ENCODE measurements at regions not wholly inside any gene's neighbourhood (a gene's known extent, or its start where the extent isn't known, plus 50 kb on each side); places are given as distances from the start of the nearest gene placed in this dataset.

DNA sequence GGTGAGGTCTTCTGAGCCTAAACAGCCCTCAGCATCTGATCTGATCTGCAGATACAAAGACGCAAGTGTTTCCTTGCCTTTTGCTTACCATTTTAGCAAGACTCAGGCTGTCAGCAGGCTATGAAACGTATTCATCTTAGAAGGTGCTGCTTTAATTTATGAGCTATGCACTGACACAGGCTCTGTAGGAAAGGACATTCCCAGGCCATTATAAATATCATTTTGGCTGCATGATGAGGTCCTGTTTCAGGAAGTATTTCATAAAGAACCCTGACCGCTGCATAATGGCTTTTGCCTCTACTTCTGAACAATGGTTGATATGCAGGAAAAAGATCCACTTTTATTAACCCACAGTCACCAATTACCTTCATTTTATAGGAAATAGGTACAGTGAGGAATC is 98.4 kb upstream of the CAST start:
- TF ChIP-seq EZH2 (IDR thresholded peaks at IDR 0.05; ENCODE audit: low read length): no peak
- TF ChIP-seq, protein P1, sequence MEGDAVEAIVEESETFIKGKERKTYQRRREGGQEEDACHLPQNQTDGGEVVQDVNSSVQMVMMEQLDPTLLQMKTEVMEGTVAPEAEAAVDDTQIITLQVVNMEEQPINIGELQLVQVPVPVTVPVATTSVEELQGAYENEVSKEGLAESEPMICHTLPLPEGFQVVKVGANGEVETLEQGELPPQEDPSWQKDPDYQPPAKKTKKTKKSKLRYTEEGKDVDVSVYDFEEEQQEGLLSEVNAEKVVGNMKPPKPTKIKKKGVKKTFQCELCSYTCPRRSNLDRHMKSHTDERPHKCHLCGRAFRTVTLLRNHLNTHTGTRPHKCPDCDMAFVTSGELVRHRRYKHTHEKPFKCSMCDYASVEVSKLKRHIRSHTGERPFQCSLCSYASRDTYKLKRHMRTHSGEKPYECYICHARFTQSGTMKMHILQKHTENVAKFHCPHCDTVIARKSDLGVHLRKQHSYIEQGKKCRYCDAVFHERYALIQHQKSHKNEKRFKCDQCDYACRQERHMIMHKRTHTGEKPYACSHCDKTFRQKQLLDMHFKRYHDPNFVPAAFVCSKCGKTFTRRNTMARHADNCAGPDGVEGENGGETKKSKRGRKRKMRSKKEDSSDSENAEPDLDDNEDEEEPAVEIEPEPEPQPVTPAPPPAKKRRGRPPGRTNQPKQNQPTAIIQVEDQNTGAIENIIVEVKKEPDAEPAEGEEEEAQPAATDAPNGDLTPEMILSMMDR (optimal IDR thresholded peaks at IDR 0.05 in 1 of 3, IDR thresholded peaks at IDR 0.05 in 1 of 3, conservative IDR thresholded peaks at IDR 0.05 in 1 of 3; ENCODE audit: extremely low read depth in 1 of 3, insufficient read depth in 2 of 3, low read length in 3 of 3): no peak
- H3K9ac ChIP-seq (ENCODE audit: control insufficient read depth, extremely low read depth, insufficient read depth, low read length): no peak overlapping the region
- no peak overlapping the region for H3K27ac ChIP-seq (ENCODE audit: control insufficient read depth, insufficient read depth, low read length)
- H3K27me3 ChIP-seq (ENCODE audit: control insufficient read depth, extremely low read depth, insufficient read depth, low read length): no peaks in the 10 kb centered on the region
- H3K4me2 ChIP-seq (ENCODE audit: control insufficient read depth, extremely low read depth, insufficient read depth, low read depth, low read length): no peak overlapping the region
- DNase-seq (ENCODE audit: low read depth, low spot score) (no peak), FAIRE-seq (no peak)
- no peaks in the 10 kb centered on the region for H3K9me3 ChIP-seq (ENCODE audit: control insufficient read depth, low read depth, low read length)
- H3K9me1 ChIP-seq (ENCODE audit: control insufficient read depth, extremely low read depth, insufficient read depth, low read length): no peaks in the 10 kb centered on the region
- no peak overlapping the region for H2AFZ ChIP-seq (ENCODE audit: control insufficient read depth, low read length)
- no peaks in the 10 kb centered on the region for H3K36me3 ChIP-seq (ENCODE audit: control insufficient read depth in 2 of 2, extremely low read depth in 1 of 2, insufficient read depth in 2 of 2, low read length in 2 of 2)
- no peaks in the 10 kb centered on the region for H4K20me1 ChIP-seq (ENCODE audit: control insufficient read depth, extremely low read depth, insufficient read depth, low read length)
- no peak overlapping the region for H3K4me3 ChIP-seq (ENCODE audit: control insufficient read depth in 2 of 3, extremely low read depth in 1 of 3, insufficient read depth in 2 of 3, low read depth in 1 of 3, low read length in 3 of 3)
- no peaks in the 10 kb centered on the region for H3K79me2 ChIP-seq (ENCODE audit: control insufficient read depth, insufficient read depth, low read length)
- peaks cover 14% of the 10 kb centered on the region for H3K4me1 ChIP-seq (ENCODE audit: control insufficient read depth, extremely low read depth, insufficient read depth, low read length)
- dilution Hi-C loops (cut with MboI; ENCODE audit: extremely low pct_ligation_motif_present, low sequenced_read_pairs): no loop called here

DNA sequence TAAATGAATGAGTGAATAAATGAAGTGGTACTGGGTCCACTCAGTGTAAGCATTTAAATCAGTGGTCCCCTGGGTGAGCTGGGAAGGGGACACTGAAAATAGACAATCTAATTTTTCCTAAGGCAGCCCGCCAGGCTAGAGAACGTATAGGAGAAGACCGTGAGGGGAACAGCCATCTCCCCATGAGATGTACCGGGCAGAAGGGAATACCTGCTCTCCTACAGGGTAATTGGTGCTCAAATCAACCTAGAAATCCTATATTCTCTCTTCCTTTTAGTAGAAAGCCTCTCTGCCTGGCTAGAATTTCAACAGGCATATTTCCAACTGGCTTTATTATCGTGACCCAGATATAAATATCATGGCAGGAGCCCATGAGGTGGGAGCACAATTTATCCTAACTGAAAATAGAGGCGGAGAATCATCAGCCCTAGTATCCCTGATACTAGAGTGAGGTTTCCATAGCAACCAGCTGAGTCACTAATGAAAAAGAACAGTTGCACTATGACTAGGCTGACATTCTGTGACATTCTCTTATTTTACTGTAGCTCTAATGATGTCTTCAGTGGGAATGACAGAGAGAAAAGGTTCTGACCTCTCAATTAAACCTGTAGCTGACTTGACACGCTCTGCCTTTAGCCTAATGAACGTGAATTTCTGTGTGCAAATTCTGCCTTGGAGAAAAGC is 96.5 kb upstream of the CAST start:
- no peak overlapping the region for H2AFZ ChIP-seq (ENCODE audit: control insufficient read depth, low read length)
- H3K4me3 ChIP-seq (ENCODE audit: control insufficient read depth in 2 of 3, extremely low read depth in 1 of 3, insufficient read depth in 2 of 3, low read depth in 1 of 3, low read length in 3 of 3): no peak overlapping the region
- no peak overlapping the region for H3K27ac ChIP-seq (ENCODE audit: control insufficient read depth, insufficient read depth, low read length)
- H4K20me1 ChIP-seq (ENCODE audit: control insufficient read depth, extremely low read depth, insufficient read depth, low read length): no peaks in the 10 kb centered on the region
- H3K79me2 ChIP-seq (ENCODE audit: control insufficient read depth, insufficient read depth, low read length): no peaks in the 10 kb centered on the region
- dilution Hi-C loops (cut with MboI; ENCODE audit: extremely low pct_ligation_motif_present, low sequenced_read_pairs): no loop called here
- H3K9me1 ChIP-seq (ENCODE audit: control insufficient read depth, extremely low read depth, insufficient read depth, low read length): no peaks in the 10 kb centered on the region
- H3K4me1 ChIP-seq (ENCODE audit: control insufficient read depth, extremely low read depth, insufficient read depth, low read length): peaks cover 14% of the 10 kb centered on the region
- H3K36me3 ChIP-seq (ENCODE audit: control insufficient read depth in 2 of 2, extremely low read depth in 1 of 2, insufficient read depth in 2 of 2, low read length in 2 of 2): no peaks in the 10 kb centered on the region
- no peaks in the 10 kb centered on the region for H3K9me3 ChIP-seq (ENCODE audit: control insufficient read depth, low read depth, low read length)
- DNase-seq (ENCODE audit: low read depth, low spot score) (no peak), FAIRE-seq (peak; percentile 39)
- no peak overlapping the region for H3K9ac ChIP-seq (ENCODE audit: control insufficient read depth, extremely low read depth, insufficient read depth, low read length)
- H3K27me3 ChIP-seq (ENCODE audit: control insufficient read depth, extremely low read depth, insufficient read depth, low read length): no peaks in the 10 kb centered on the region
- no peak overlapping the region for H3K4me2 ChIP-seq (ENCODE audit: control insufficient read depth, extremely low read depth, insufficient read depth, low read depth, low read length)
- no peak for TF ChIP-seq EZH2 (IDR thresholded peaks at IDR 0.05; ENCODE audit: low read length)
- TF ChIP-seq, protein P1 (optimal IDR thresholded peaks at IDR 0.05 in 1 of 3, IDR thresholded peaks at IDR 0.05 in 1 of 3, conservative IDR thresholded peaks at IDR 0.05 in 1 of 3; ENCODE audit: extremely low read depth in 1 of 3, insufficient read depth in 2 of 3, low read length in 3 of 3): no peak

Measured in keratinocyte (primary cell).